IMR-90 (cell line): ENCODE measurements at regions not wholly inside any gene's neighbourhood (a gene's known extent, or its start where the extent isn't known, plus 50 kb on each side); places are given as distances from the start of the nearest gene placed in this dataset.
A peak's percentile ranks its signal among the peaks of the same experiment; 100 is the strongest.

Experiments
- ATAC-seq: fragments of 200-7000 bp; cut with Tn5 transposase; 2 replicates; pipeline ENCODE4 v1.9.1; 2020; ENCODE audit warnings: low read depth, mild to moderate bottlenecking, moderate library complexity
- BruUV-seq: library from RNA; stranded (reverse); fragments of 400-500 nt; replicated peaks from 2 replicates; lab custom pipeline; 2021; lab: Mats Ljungman, UMichigan
- CTCF ChIA-PET: fragments of 300-600 bp; formaldehyde crosslinking; extraction: SDS; loops from one replicate; lab custom pipeline; 2021; ENCODE audit warnings: antibody characterized with exemption; lab: Yijun Ruan, JAX
- POLR2A ChIA-PET: fragments of 300-600 bp; sonication (Branson Sonifier 250); formaldehyde crosslinking; loops from one replicate; lab custom pipeline; 2022; ENCODE audit warnings: antibody characterized with exemption; ENCODE audit not compliant: unreplicated experiment; lab: Charles Lee
- DNase-seq: peaks from one replicate; pipeline ENCODE4 v3.0.0; 2013
- H2AFZ ChIP-seq: replicated peaks from 2 replicates; pipeline ENCODE3; 2013; ENCODE audit warnings: low read length, mild to moderate bottlenecking; ENCODE audit not compliant: poor library complexity
- H2AK5ac ChIP-seq: 2 replicates; pipeline ENCODE4 v1.6.1; 2013; ENCODE audit warnings: low read depth, low read length, inconsistent platforms
- H2AK9ac ChIP-seq: replicated peaks from 2 replicates; pipeline ENCODE3; 2013; ENCODE audit warnings: mild to moderate bottlenecking, low read depth, low read length, moderate library complexity; ENCODE audit not compliant: poor library complexity
- H2BK120ac ChIP-seq: 2 replicates; pipeline ENCODE4 v1.6.1; 2013; ENCODE audit warnings: low read depth, low read length, inconsistent platforms
- H2BK15ac ChIP-seq: 3 replicates; pipeline ENCODE4 v1.6.1; 2013; ENCODE audit warnings: low read depth, low read length, inconsistent platforms
- H2BK20ac ChIP-seq: 2 replicates; pipeline ENCODE4 v1.6.1; 2013; ENCODE audit warnings: low read depth, mild to moderate bottlenecking, inconsistent platforms, low read length, moderate library complexity
- H2BK5ac ChIP-seq: 2 replicates; pipeline ENCODE4 v1.6.1; 2013; ENCODE audit warnings: mild to moderate bottlenecking, low read depth, low read length, inconsistent platforms; ENCODE audit not compliant: poor library complexity, severe bottlenecking
- H3K14ac ChIP-seq: replicated peaks from 2 replicates; pipeline ENCODE4 v1.6.1; 2013; ENCODE audit warnings: low read depth, low read length, inconsistent platforms
- H3K18ac ChIP-seq: 2 replicates; pipeline ENCODE4 v1.6.1; 2013; ENCODE audit warnings: low read depth, low read length, control low read depth
- H3K23ac ChIP-seq: 2 replicates; pipeline ENCODE4 v1.6.1; 2013; ENCODE audit warnings: low read depth, low read length, inconsistent platforms
- H3K27ac ChIP-seq: 2 replicates; pipeline ENCODE4 v1.5.1; 2013; ENCODE audit warnings: mild to moderate bottlenecking, control low read depth, low read length; ENCODE audit not compliant: insufficient read depth
- H3K27me3 ChIP-seq: 2 replicates; pipeline ENCODE4 v1.6.1; 2013; ENCODE audit warnings: low read length; ENCODE audit not compliant: control insufficient read depth, insufficient read depth
- H3K36me3 ChIP-seq: 2 replicates; pipeline ENCODE4 v1.6.1; 2013; ENCODE audit warnings: low read length, mixed read lengths; ENCODE audit not compliant: control insufficient read depth, insufficient read depth
- H3K4ac ChIP-seq: 2 replicates; pipeline ENCODE4 v1.6.1; 2013; ENCODE audit warnings: low read depth, low read length, inconsistent platforms
- H3K4me1 ChIP-seq: 2 replicates; pipeline ENCODE4 v1.6.1; 2013; ENCODE audit warnings: low read length, mixed read lengths; ENCODE audit not compliant: control insufficient read depth, insufficient read depth
- H3K4me2 ChIP-seq: 2 replicates; pipeline ENCODE4 v1.6.1; 2013; ENCODE audit warnings: low read depth, mild to moderate bottlenecking, control low read depth, low read length, moderate library complexity
- H3K4me3 ChIP-seq: 2 replicates; pipeline ENCODE4 v1.5.1; 2013; ENCODE audit warnings: low read depth, mild to moderate bottlenecking, control low read depth, low read length, moderate library complexity; ENCODE audit not compliant: insufficient read depth
- H3K56ac ChIP-seq: 2 replicates; pipeline ENCODE4 v1.6.1; 2013; ENCODE audit warnings: low read length, inconsistent platforms; ENCODE audit not compliant: insufficient read depth; ENCODE audit errors: extremely low read depth
- H3K79me1 ChIP-seq, 2 experiments: 2 replicates each; pipeline ENCODE4 v1.6.1; 2013; ENCODE audit warnings: low read length in 2 of 2, inconsistent platforms in 1 of 2, low read depth in 1 of 2
- H3K9ac ChIP-seq: 2 replicates; pipeline ENCODE4 v1.6.1; 2013; ENCODE audit warnings: low read depth, low read length, control low read depth
- H3K9me1 ChIP-seq: 2 replicates; pipeline ENCODE4 v1.6.1; 2013; ENCODE audit warnings: low read length, inconsistent platforms; ENCODE audit not compliant: insufficient read depth
- H3K9me3 ChIP-seq: 2 replicates; pipeline ENCODE4 v1.6.1; 2013; ENCODE audit warnings: low read length; ENCODE audit not compliant: control insufficient read depth, insufficient read depth
- H4K20me1 ChIP-seq: 2 replicates; pipeline ENCODE4 v1.6.1; 2013; ENCODE audit warnings: low read length, inconsistent platforms; ENCODE audit not compliant: insufficient read depth
- H4K5ac ChIP-seq: 2 replicates; pipeline ENCODE4 v1.6.1; 2013; ENCODE audit warnings: mild to moderate bottlenecking, low read depth, low read length, control low read depth
- H4K8ac ChIP-seq, 2 experiments: 2 replicates each; pipeline ENCODE4 v1.6.1; 2013; ENCODE audit warnings: low read depth in 2 of 2, low read length in 2 of 2, control low read depth in 1 of 2, inconsistent platforms in 1 of 2
- H4K91ac ChIP-seq: 2 replicates; pipeline ENCODE4 v1.6.1; 2013; ENCODE audit warnings: low read depth, low read length, inconsistent platforms; ENCODE audit not compliant: insufficient read depth
- BHLHE40 ChIP-seq: fragments of 150-350 bp; IDR thresholded peaks from 2 replicates; pipeline ENCODE4 v1.6.1; 2016; ENCODE audit warnings: mild to moderate bottlenecking, low read depth, low read length
- CEBPB ChIP-seq: IDR thresholded peaks from 2 replicates; pipeline ENCODE4 v1.6.1; 2012; ENCODE audit warnings: low read depth, low read length, improper control_type of control experiment
- CHD1 ChIP-seq: IDR thresholded peaks from 2 replicates; pipeline ENCODE4 v1.6.1; 2012; ENCODE audit warnings: low read depth, low read length, improper control_type of control experiment
- CTCF ChIP-seq: conservative IDR thresholded peaks from 2 replicates; pipeline ENCODE4 v1.5.1; 2012; ENCODE audit warnings: mild to moderate bottlenecking, low read depth, low read length, improper control_type of control experiment
- ELK1 ChIP-seq: fragments of 150-350 bp; IDR thresholded peaks from 2 replicates; pipeline ENCODE4 v1.6.1; 2016; ENCODE audit warnings: low read depth, mild to moderate bottlenecking, low read length, moderate library complexity, borderline replicate concordance
- FOS ChIP-seq: fragments of 150-350 bp; IDR thresholded peaks from 2 replicates; pipeline ENCODE4 v1.6.1; 2016; ENCODE audit warnings: low read depth, low read length
- MAFK ChIP-seq: IDR thresholded peaks from 2 replicates; pipeline ENCODE4 v1.6.1; 2012; ENCODE audit warnings: low read depth, low read length, improper control_type of control experiment
- MAZ ChIP-seq: IDR thresholded peaks from 2 replicates; pipeline ENCODE4 v1.6.1; 2012; ENCODE audit warnings: low read depth, mild to moderate bottlenecking, low read length, improper control_type of control experiment, moderate library complexity, borderline replicate concordance
- MXI1 ChIP-seq: IDR thresholded peaks from 2 replicates; pipeline ENCODE4 v1.6.1; 2012; ENCODE audit warnings: low read depth, mild to moderate bottlenecking, low read length, moderate library complexity, borderline replicate concordance
- NFE2L2 ChIP-seq: fragments of 150-350 bp; IDR thresholded peaks from 2 replicates; pipeline ENCODE4 v1.6.1; 2016; ENCODE audit warnings: low read depth, mild to moderate bottlenecking, low read length
- POLR2A ChIP-seq: IDR thresholded peaks from 2 replicates; pipeline ENCODE4 v1.6.1; 2012; ENCODE audit warnings: mild to moderate bottlenecking, low read depth, low read length
- RAD21 ChIP-seq: IDR thresholded peaks from 2 replicates; pipeline ENCODE4 v1.6.1; 2012; ENCODE audit warnings: low read length, improper control_type of control experiment
- RCOR1 ChIP-seq: IDR thresholded peaks from 2 replicates; pipeline ENCODE4 v1.6.1; 2012; ENCODE audit warnings: mild to moderate bottlenecking, low read length, improper control_type of control experiment; ENCODE audit not compliant: insufficient replicate concordance
- RFX5 ChIP-seq: IDR thresholded peaks from 2 replicates; pipeline ENCODE4 v1.8.0; 2012; ENCODE audit warnings: low read depth, mild to moderate bottlenecking, low read length, moderate library complexity
- SMC3 ChIP-seq: fragments of 150-350 bp; IDR thresholded peaks from 2 replicates; pipeline ENCODE4 v1.6.1; 2016; ENCODE audit warnings: low read depth, mild to moderate bottlenecking, antibody characterized with exemption, low read length, moderate library complexity
- USF2 ChIP-seq: fragments of 150-350 bp; IDR thresholded peaks from 2 replicates; pipeline ENCODE4 v1.6.1; 2017; ENCODE audit warnings: mild to moderate bottlenecking, antibody characterized with exemption, low read length, low read depth
- WGBS, 2 experiments: methylation state at CpG; one replicate each; pipeline versions ENCODE4 v1.1.5 to v1.1.7; 2013; ENCODE audit warnings: missing lambda C conversion rate in 2 of 2; ENCODE audit not compliant: insufficient read length in 1 of 2; ENCODE audit errors: extremely low coverage in 2 of 2; 5-methylcytosine and 5-hydroxymethylcytosine counted together
- dilution Hi-C: fragments of 300-500 bp; cut with HindIII; formaldehyde crosslinking; loops from one replicate; pipeline ENCODE4 v1.14.3; 2018; ENCODE audit warnings: low sequenced_read_pairs; ENCODE audit not compliant: unreplicated experiment
- in situ Hi-C: fragments of 300-500 bp; cut with MboI; formaldehyde crosslinking; loops from 3 replicates; pipeline ENCODE4 v1.14.3; 2019; ENCODE audit warnings: low sequenced_read_pairs, inconsistent platforms, mixed read lengths
- intact Hi-C: fragments of 100-400 bp; cut with micrococcal nuclease; formaldehyde crosslinking; loops from 2 replicates; pipeline ENCODE4 v1.10.0; 2022

GRCh38 chr15:27695726-27696125, 403.4 kb downstream of the OCA2 start:
- H3K27ac ChIP-seq: no peak overlapping the region
- CTCF ChIA-PET: no interaction called here
- intact Hi-C loops: no loop called here
- no peak overlapping the region for H4K8ac ChIP-seq
- 60% methylated on average over 1 of the region's 2 CpGs; no CpG with 5 or more reads in 1 of the 2 experiments for WGBS, 2 experiments
- in situ Hi-C loops: no loop called here
- no peak overlapping the region for H2AK9ac ChIP-seq
- H4K91ac ChIP-seq: no peak overlapping the region
- no peak overlapping the region for H2BK20ac ChIP-seq
- H2BK120ac ChIP-seq: no peak overlapping the region
- no peaks in the 10 kb centered on the region for H4K20me1 ChIP-seq
- peaks cover 49% of the 10 kb centered on the region for H3K9me3 ChIP-seq
- no peak overlapping the region for H3K4ac ChIP-seq
- no peaks in the 10 kb centered on the region for H3K27me3 ChIP-seq
- no peak overlapping the region for H4K5ac ChIP-seq
- H3K4me2 ChIP-seq: no peak overlapping the region
- H3K18ac ChIP-seq: no peak overlapping the region
- H3K79me1 ChIP-seq: no peaks in the 10 kb centered on the region
- no peak overlapping the region for H2AK5ac ChIP-seq
- H3K4me3 ChIP-seq: no peak overlapping the region
- no peaks in the 10 kb centered on the region for H3K36me3 ChIP-seq
- no peak overlapping the region for H2AFZ ChIP-seq
- BruUV-seq: no TSS peak
- no peak for TF ChIP-seq MXI1
- TF ChIP-seq NFE2L2: no peak
- TF ChIP-seq CTCF: no peak
- no peak for TF ChIP-seq MAFK
- no peak for TF ChIP-seq FOS
- no peak for TF ChIP-seq ELK1
- TF ChIP-seq RAD21: no peak
- TF ChIP-seq RCOR1: no peak
- no peak for TF ChIP-seq USF2
- no peak for TF ChIP-seq RFX5
- no peak for TF ChIP-seq MAZ
- no peak for TF ChIP-seq CHD1
- no peak for TF ChIP-seq BHLHE40
- TF ChIP-seq POLR2A: no peak
- no peak for TF ChIP-seq SMC3
- TF ChIP-seq CEBPB: no peak
- H2BK15ac ChIP-seq: no peak overlapping the region
- no peak overlapping the region for H3K9ac ChIP-seq
- DNase-seq (no peak), ATAC-seq (no peak)
- no peak overlapping the region for H3K14ac ChIP-seq
- no peaks in the 10 kb centered on the region for H3K4me1 ChIP-seq
- H3K23ac ChIP-seq: no peak overlapping the region
- POLR2A ChIA-PET: no interaction called here
- no peak overlapping the region for H3K56ac ChIP-seq
- no peaks in the 10 kb centered on the region for H3K9me1 ChIP-seq
- peak overlapping the region; percentile 39 for H2BK5ac ChIP-seq
- dilution Hi-C loops: no loop called here
